ENCODE measurements at regions not wholly inside any gene's neighbourhood (a gene's known extent, or its start where the extent isn't known, plus 50 kb on each side); places are given as distances from the start of the nearest gene placed in this dataset.

DNA sequence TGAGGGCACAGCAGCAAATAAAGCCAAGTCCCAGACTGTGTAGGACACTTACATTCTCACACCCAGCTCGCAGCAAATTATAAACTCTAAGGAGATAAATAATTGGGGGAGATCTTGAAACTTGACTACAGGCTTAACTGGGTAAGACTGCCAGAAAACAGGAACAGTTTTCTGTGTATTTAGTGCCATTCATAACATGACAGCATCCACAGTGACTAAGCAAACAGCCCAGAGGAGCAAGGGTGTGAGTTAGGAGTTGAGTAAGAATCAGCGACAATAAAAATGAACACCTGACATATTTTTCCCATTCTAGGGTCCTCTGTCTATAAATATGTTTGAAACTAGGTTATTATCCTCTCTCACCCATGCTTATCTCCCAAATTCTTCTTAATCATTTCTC, 370.9 kb upstream of the WWC1 start:
- TF ChIP-seq SREBF2 (IDR thresholded peaks at IDR 0.05; ENCODE audit: low read length): no peak
- TF ChIP-seq, protein P1, sequence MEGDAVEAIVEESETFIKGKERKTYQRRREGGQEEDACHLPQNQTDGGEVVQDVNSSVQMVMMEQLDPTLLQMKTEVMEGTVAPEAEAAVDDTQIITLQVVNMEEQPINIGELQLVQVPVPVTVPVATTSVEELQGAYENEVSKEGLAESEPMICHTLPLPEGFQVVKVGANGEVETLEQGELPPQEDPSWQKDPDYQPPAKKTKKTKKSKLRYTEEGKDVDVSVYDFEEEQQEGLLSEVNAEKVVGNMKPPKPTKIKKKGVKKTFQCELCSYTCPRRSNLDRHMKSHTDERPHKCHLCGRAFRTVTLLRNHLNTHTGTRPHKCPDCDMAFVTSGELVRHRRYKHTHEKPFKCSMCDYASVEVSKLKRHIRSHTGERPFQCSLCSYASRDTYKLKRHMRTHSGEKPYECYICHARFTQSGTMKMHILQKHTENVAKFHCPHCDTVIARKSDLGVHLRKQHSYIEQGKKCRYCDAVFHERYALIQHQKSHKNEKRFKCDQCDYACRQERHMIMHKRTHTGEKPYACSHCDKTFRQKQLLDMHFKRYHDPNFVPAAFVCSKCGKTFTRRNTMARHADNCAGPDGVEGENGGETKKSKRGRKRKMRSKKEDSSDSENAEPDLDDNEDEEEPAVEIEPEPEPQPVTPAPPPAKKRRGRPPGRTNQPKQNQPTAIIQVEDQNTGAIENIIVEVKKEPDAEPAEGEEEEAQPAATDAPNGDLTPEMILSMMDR (IDR thresholded peaks at IDR 0.05 in 2 of 3, conservative IDR thresholded peaks at IDR 0.05 in 1 of 3; ENCODE audit: control insufficient read depth in 2 of 3, extremely low read depth in 1 of 3, insufficient read depth in 1 of 3, low read depth in 3 of 3, low read length in 3 of 3): no peak
- TF ChIP-seq POLR2A (IDR thresholded peaks at IDR 0.05; ENCODE audit: low read depth, low read length): no peak
- no peak for TF ChIP-seq NR2F1 (conservative IDR thresholded peaks at IDR 0.05)

Measured in GM12878 (cell line).